ENCODE measurements at regions not wholly inside any gene's neighbourhood (a gene's known extent, or its start where the extent isn't known, plus 50 kb on each side); places are given as distances from the start of the nearest gene placed in this dataset.
"Not testable (repeated sequence)": the region's sequence is repeated elsewhere in the genome, so short reads cannot be mapped to it uniquely, and the experiment has no call there.

- no peak for DNase-seq (ENCODE audit: low read depth in 1 of 2, low spot score in 1 of 2)
- Histone ChIP-seq H3K4me1 (ENCODE audit: low read depth) (no peaks in the 10 kb centered on the region), H3K4me3 (no peak overlapping the region), H3K27ac (no peak overlapping the region), H3K36me3 (no peaks in the 10 kb centered on the region), H3K27me3 (peaks cover 3% of the 10 kb centered on the region), H3K9me3 (ENCODE audit: low read depth) (no peaks in the 10 kb centered on the region)
- TF ChIP-seq CTCF (IDR thresholded peaks at IDR 0.05; ENCODE audit: low read depth, low read length) = no peak
These were observed 1631.8 kb downstream of the CDH8 start for GRCh38 chr16:60404401-60404800.

GRCh38 chr16:60402941-60403340, 1633.3 kb downstream of the CDH8 start:
- H3K4me3 ChIP-seq; H3K27ac ChIP-seq; H3K4me1 ChIP-seq (ENCODE audit: low read depth); H3K27me3 ChIP-seq; H3K36me3 ChIP-seq; H3K9me3 ChIP-seq (ENCODE audit: low read depth); DNase-seq (ENCODE audit: low read depth in 1 of 2, low spot score in 1 of 2): not testable (repeated sequence)

GRCh38 chr16:60392380-60392779, 1643.9 kb downstream of the CDH8 start:
- Histone ChIP-seq H3K9me3 (ENCODE audit: low read depth) (no peaks in the 10 kb centered on the region), H3K4me1 (ENCODE audit: low read depth) (peaks cover 6% of the 10 kb centered on the region), H3K4me3 (no peak overlapping the region), H3K36me3 (no peaks in the 10 kb centered on the region), H3K27ac (no peak overlapping the region), H3K27me3 (no peaks in the 10 kb centered on the region)
- no peak for TF ChIP-seq CTCF (IDR thresholded peaks at IDR 0.05; ENCODE audit: low read depth, low read length)
- no peak for DNase-seq (ENCODE audit: low read depth in 1 of 2, low spot score in 1 of 2)

- H3K36me3 ChIP-seq = no peaks in the 10 kb centered on the region
- no peak overlapping the region for H3K27ac ChIP-seq
- H3K9me3 ChIP-seq (ENCODE audit: low read depth) = no peaks in the 10 kb centered on the region
- no peak for DNase-seq (ENCODE audit: low read depth in 1 of 2, low spot score in 1 of 2)
- no peaks in the 10 kb centered on the region for H3K27me3 ChIP-seq
- H3K4me3 ChIP-seq = no peak overlapping the region
- no peaks in the 10 kb centered on the region for H3K4me1 ChIP-seq (ENCODE audit: low read depth)
- TF ChIP-seq CTCF (IDR thresholded peaks at IDR 0.05; ENCODE audit: low read depth, low read length) = no peak
These were observed 1637.5 kb upstream of the GOT2 start for GRCh38 chr16:60371591-60371990.

GRCh38 chr16:60367739-60368138, 1633.6 kb upstream of the GOT2 start:
- Histone ChIP-seq H3K4me3 (no peak overlapping the region), H3K4me1 (ENCODE audit: low read depth) (no peaks in the 10 kb centered on the region), H3K36me3 (no peaks in the 10 kb centered on the region), H3K27me3 (no peaks in the 10 kb centered on the region), H3K9me3 (ENCODE audit: low read depth) (no peaks in the 10 kb centered on the region), H3K27ac (no peak overlapping the region)
- TF ChIP-seq CTCF (IDR thresholded peaks at IDR 0.05; ENCODE audit: low read depth, low read length) = no peak
- no peak for DNase-seq (ENCODE audit: low read depth in 1 of 2, low spot score in 1 of 2)

GRCh38 chr16:60363566-60363965, 1629.5 kb upstream of the GOT2 start:
- no peak for TF ChIP-seq CTCF (IDR thresholded peaks at IDR 0.05; ENCODE audit: low read depth, low read length)
- Histone ChIP-seq H3K4me3 (no peak overlapping the region), H3K27ac (no peak overlapping the region), H3K9me3 (ENCODE audit: low read depth) (no peaks in the 10 kb centered on the region), H3K27me3 (no peaks in the 10 kb centered on the region), H3K36me3 (no peaks in the 10 kb centered on the region), H3K4me1 (ENCODE audit: low read depth) (no peaks in the 10 kb centered on the region)
- no peak for DNase-seq (ENCODE audit: low read depth in 1 of 2, low spot score in 1 of 2)

- H3K36me3 ChIP-seq; H3K27ac ChIP-seq; H3K4me3 ChIP-seq; H3K4me1 ChIP-seq (ENCODE audit: low read depth); H3K9me3 ChIP-seq (ENCODE audit: low read depth); H3K27me3 ChIP-seq; DNase-seq (ENCODE audit: low read depth in 1 of 2, low spot score in 1 of 2): not testable (repeated sequence)
These were observed 1625.8 kb upstream of the GOT2 start for GRCh38 chr16:60359866-60360265.

- not testable (repeated sequence) for DNase-seq (ENCODE audit: low read depth in 1 of 2, low spot score in 1 of 2); H3K9me3 ChIP-seq (ENCODE audit: low read depth); H3K4me3 ChIP-seq; H3K27me3 ChIP-seq; H3K27ac ChIP-seq; H3K4me1 ChIP-seq (ENCODE audit: low read depth); H3K36me3 ChIP-seq
These were observed 1625.3 kb upstream of the GOT2 start for GRCh38 chr16:60359412-60359811.

GRCh38 chr16:60357876-60358522, 1623.9 kb upstream of the GOT2 start:
- not testable (repeated sequence) for H3K27ac ChIP-seq; DNase-seq (ENCODE audit: low read depth in 1 of 2, low spot score in 1 of 2); H3K27me3 ChIP-seq; H3K4me1 ChIP-seq (ENCODE audit: low read depth); H3K9me3 ChIP-seq (ENCODE audit: low read depth); H3K36me3 ChIP-seq; H3K4me3 ChIP-seq

All from cardiac muscle cell (in vitro differentiated cells and primary cell).